Hematopoietic multipotent progenitor cell treated with erythropoietin and hydrocortisone succinate and interleukin-3 and kit ligand, for 6 days (in vitro differentiated cells): ENCODE measurements at regions not wholly inside any gene's neighbourhood (a gene's known extent, or its start where the extent isn't known, plus 50 kb on each side); places are given as distances from the start of the nearest gene placed in this dataset.

Source experiments
- DNase-seq: peaks from one replicate; pipeline ENCODE4 v3.0.0-alpha.2; 2015

DNA sequence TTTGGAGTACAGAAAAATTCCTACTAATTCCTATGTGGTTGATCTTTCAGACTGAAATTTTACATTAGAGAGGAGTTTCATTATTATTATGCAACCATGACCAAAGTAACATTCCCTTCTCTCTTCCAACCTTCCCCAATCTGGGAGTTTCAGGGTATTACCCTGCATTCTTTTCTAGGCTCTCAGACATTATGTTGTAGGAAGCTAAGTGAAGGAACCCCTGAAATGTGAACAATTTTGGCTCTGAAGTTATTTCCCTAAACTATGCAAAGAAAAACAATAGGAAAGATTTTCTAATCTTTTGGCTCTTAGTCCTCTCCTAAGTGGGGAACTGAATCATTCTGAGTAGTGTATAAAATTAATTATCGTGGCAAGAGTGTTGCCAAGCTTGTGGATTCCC, 63.3 kb upstream of the ZFAND5 start:
- no peak for DNase-seq

DNA sequence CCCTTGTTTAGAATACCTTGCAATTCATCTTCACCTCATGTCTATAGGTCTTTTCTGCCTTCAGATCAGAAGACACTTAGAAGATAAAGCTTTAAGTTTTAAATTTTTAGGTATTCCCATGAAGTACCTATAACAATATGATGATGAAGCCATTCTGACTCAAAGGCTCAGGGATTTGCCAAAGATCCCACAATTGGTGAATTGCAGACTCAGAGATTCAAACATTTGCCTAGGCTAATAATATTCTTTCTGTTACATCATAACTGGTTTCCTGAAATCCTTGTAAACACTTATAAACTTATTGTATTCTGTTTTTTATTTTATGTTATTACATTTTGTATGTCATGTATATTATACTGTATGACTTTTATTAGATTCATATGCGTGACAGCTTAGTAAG, 62.8 kb upstream of the ZFAND5 start:
- no peak for DNase-seq

GRCh38 chr9:72424131-72424530, 59.1 kb upstream of the ZFAND5 start:
- DNase-seq, result peak; percentile 12

DNA sequence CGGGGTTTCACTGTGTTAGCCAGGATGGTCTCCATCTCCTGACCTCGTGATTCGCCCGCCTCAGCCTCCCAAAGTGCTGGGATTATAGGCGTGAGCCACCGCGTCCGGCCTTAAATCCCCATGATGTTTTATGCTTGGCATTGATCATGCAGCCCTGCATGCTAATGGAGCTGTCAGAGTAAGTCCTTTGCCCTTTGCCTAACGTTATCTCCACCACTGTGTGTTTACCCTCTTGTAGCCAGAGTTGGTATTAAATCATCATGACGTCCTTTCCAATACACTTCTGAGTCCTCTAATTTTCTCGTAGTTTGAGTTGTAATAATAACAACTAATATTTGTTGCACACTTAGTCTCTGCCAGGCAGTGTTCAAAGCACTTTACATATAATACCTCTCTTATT, 57.2 kb upstream of the ZFAND5 start:
- DNase-seq, result no peak

DNA sequence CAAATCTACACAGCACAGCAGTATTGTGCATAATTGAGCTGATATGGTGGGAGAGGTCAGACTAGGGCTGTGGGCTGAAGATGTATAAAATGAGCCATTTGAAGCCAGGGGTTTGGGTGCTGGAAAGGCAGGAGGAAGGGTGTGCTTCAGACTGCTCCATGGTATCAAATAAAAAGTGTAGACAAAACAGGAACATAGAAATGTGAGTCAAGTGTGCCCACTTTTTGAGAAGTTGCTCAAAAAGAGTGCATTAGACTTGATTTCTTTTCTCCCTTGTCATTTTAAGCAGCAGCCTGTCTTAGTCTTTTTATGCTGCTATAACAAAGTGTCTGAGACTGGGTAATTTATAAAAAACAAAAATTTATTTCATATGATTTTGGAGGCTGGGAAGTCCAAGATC, 55.8 kb upstream of the ZFAND5 start:
- DNase-seq, result no peak

- DNase-seq, result no peak
Observed at GRCh38 chr9:72415948-72416347, 50.9 kb upstream of the ZFAND5 start.

DNA sequence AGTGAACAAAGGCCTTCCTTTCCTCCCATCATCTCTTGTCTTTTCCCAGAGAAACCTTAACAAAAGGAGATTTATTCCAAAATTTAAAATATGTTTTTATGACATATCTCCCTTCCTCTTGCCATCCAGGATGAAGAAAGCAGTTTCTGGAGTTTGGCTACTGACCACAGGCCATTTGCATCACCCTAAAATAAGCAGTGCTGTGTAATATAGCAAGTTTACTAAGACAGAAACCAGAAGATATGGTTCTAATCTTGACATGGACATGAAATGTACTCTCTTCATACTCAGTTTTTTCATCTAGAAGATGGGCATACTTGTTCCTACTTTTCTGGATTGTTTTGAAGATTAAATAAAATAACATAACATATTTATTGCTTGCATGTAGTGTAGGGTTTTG, 50.2 kb upstream of the ZFAND5 start:
- DNase-seq, result no peak
